Caco-2 (cell line): ENCODE measurements at regions not wholly inside any gene's neighbourhood (a gene's known extent, or its start where the extent isn't known, plus 50 kb on each side); places are given as distances from the start of the nearest gene placed in this dataset.

Experiments
- BruUV-seq: library from RNA; stranded (reverse); fragments of 400-500 nt; replicated peaks from 2 replicates; lab custom pipeline; 2021; lab: Mats Ljungman, UMichigan
- CTCF ChIA-PET: fragments of 300-600 bp; sonication (Branson Sonifier 250); formaldehyde crosslinking; loops from one replicate; lab custom pipeline; 2022; ENCODE audit warnings: antibody characterized with exemption; lab: Charles Lee
- POLR2A ChIA-PET: fragments of 300-600 bp; sonication (Branson Sonifier 250); formaldehyde crosslinking; loops from one replicate; lab custom pipeline; 2022; ENCODE audit warnings: antibody characterized with exemption; lab: Charles Lee
- DNase-seq, 2 experiments: peaks; one replicate each; pipeline versions ENCODE4 v3.0.0 to v3.0.0-alpha.2; 2020 to 2022
- H3K27me3 ChIP-seq: replicated peaks from 2 replicates; pipeline ENCODE4 v1.6.0; 2011; ENCODE audit warnings: low read length; ENCODE audit not compliant: control insufficient read depth, insufficient read depth
- H3K36me3 ChIP-seq: 2 replicates; pipeline ENCODE4 v1.5.1; 2011; ENCODE audit warnings: low read length; ENCODE audit not compliant: control insufficient read depth, insufficient read depth
- H3K4me1 ChIP-seq: fragments of 250-450 bp; sonication (Bioruptor Pico); 2 replicates; pipeline ENCODE4 v1.5.1; 2020; ENCODE audit warnings: mild to moderate bottlenecking
- H3K4me3 ChIP-seq: 2 replicates; pipeline ENCODE4 v1.5.1; 2011; ENCODE audit warnings: low read depth, mild to moderate bottlenecking, control low read depth, low read length
- H3K9me3 ChIP-seq: fragments of 250-450 bp; sonication (Bioruptor Pico); 2 replicates; pipeline ENCODE4 v1.5.1; 2020; ENCODE audit warnings: mild to moderate bottlenecking, moderate library complexity
- H3K27ac Mint-ChIP-seq: one replicate; pipeline ENCODE4 v1.8.0; 2022; ENCODE audit warnings: mixed read lengths; ENCODE audit not compliant: unreplicated experiment
- H3K27me3 Mint-ChIP-seq: one replicate; pipeline ENCODE4 v1.8.0; 2022; ENCODE audit warnings: mixed read lengths; ENCODE audit not compliant: insufficient read depth, unreplicated experiment
- H3K36me3 Mint-ChIP-seq: one replicate; pipeline ENCODE4 v1.8.0; 2022; ENCODE audit warnings: mild to moderate bottlenecking, mixed read lengths; ENCODE audit not compliant: insufficient read depth, unreplicated experiment
- H3K4me1 Mint-ChIP-seq: one replicate; pipeline ENCODE4 v1.8.0; 2022; ENCODE audit warnings: low read depth, mixed read lengths; ENCODE audit not compliant: unreplicated experiment
- H3K4me3 Mint-ChIP-seq: one replicate; pipeline ENCODE4 v1.8.0; 2022; ENCODE audit warnings: mild to moderate bottlenecking, moderate library complexity, mixed read lengths; ENCODE audit not compliant: unreplicated experiment
- H3K9me3 Mint-ChIP-seq: one replicate; pipeline ENCODE4 v1.8.0; 2022; ENCODE audit warnings: mixed read lengths; ENCODE audit not compliant: unreplicated experiment
- CTCF ChIP-seq, 2 experiments: fragments of 200-600 bp in 1 of 2; IDR thresholded peaks; 1 replicate in 1 of 2; 2 replicates in 1 of 2; pipeline versions ENCODE4 v1.5.1 to v1.8.0; 2011 to 2022; ENCODE audit warnings: antibody characterized with exemption in 1 of 2, control low read depth in 1 of 2, inconsistent platforms in 1 of 2, low read depth in 1 of 2, low read length in 1 of 2, mild to moderate bottlenecking in 1 of 2, moderate library complexity in 1 of 2; ENCODE audit not compliant: insufficient read depth in 1 of 2, severe bottlenecking in 1 of 2, unreplicated experiment in 1 of 2
- intact Hi-C: fragments of 100-400 bp; cut with micrococcal nuclease; formaldehyde crosslinking; loops from one replicate; pipeline ENCODE4 v1.10.0; 2022; ENCODE audit not compliant: unreplicated experiment

GRCh38 chr14:71703477-71703876 lies 228.8 kb upstream of the RGS6 start:
- Histone ChIP-seq H3K27me3 (no peaks in the 10 kb centered on the region), H3K36me3 (no peaks in the 10 kb centered on the region; the same call in none of the 2 replicates), H3K4me3 (no peak overlapping the region), H3K4me1 (no peaks in the 10 kb centered on the region), H3K9me3 (no peaks in the 10 kb centered on the region)
- ChIA-PET POLR2A (no interaction called here), CTCF (no interaction called here)
- DNase-seq = no peak
- peaks cover 43% of the 10 kb centered on the region for H3K36me3 Mint-ChIP-seq
- no peak overlapping the region for H3K27ac Mint-ChIP-seq
- no peak for TF ChIP-seq CTCF (IDR thresholded peaks at IDR 0.05; ENCODE audit: insufficient read depth in 1 of 2, low read depth in 1 of 2, low read length in 1 of 2, severe bottlenecking in 1 of 2, unreplicated experiment in 1 of 2)
- H3K4me1 Mint-ChIP-seq = peaks cover 6% of the 10 kb centered on the region
- H3K4me3 Mint-ChIP-seq = no peak overlapping the region
- no peaks in the 10 kb centered on the region for H3K27me3 Mint-ChIP-seq
- intact Hi-C loops = no loop called here
- BruUV-seq = no TSS peak
- no peaks in the 10 kb centered on the region for H3K9me3 Mint-ChIP-seq

- Histone ChIP-seq H3K4me1 (no peaks in the 10 kb centered on the region), H3K9me3 (no peaks in the 10 kb centered on the region), H3K27me3 (no peaks in the 10 kb centered on the region), H3K4me3 (no peak overlapping the region), H3K36me3 (peaks cover 1% of the 10 kb centered on the region)
- TF ChIP-seq CTCF (IDR thresholded peaks at IDR 0.05; ENCODE audit: insufficient read depth in 1 of 2, low read depth in 1 of 2, low read length in 1 of 2, severe bottlenecking in 1 of 2, unreplicated experiment in 1 of 2) = no peak
- no peaks in the 10 kb centered on the region for H3K27me3 Mint-ChIP-seq
- H3K4me1 Mint-ChIP-seq = peaks cover 6% of the 10 kb centered on the region
- intact Hi-C loops = no loop called here
- H3K4me3 Mint-ChIP-seq = no peak overlapping the region
- BruUV-seq = no TSS peak
- peaks cover 40% of the 10 kb centered on the region for H3K36me3 Mint-ChIP-seq
- ChIA-PET CTCF (interaction anchor here (0.7 kb wide), 1 partner anchor 57 kb away, joined by 3 read pairs; no protein-coding TSS in a partner anchor), POLR2A (no interaction called here)
- no peaks in the 10 kb centered on the region for H3K9me3 Mint-ChIP-seq
- no peak for DNase-seq
- no peak overlapping the region for H3K27ac Mint-ChIP-seq
These were observed 228.0 kb upstream of the RGS6 start for GRCh38 chr14:71704210-71704609.

GRCh38 chr14:71705460-71705859 lies 226.8 kb upstream of the RGS6 start:
- TF ChIP-seq CTCF (IDR thresholded peaks at IDR 0.05; ENCODE audit: insufficient read depth in 1 of 2, low read depth in 1 of 2, low read length in 1 of 2, severe bottlenecking in 1 of 2, unreplicated experiment in 1 of 2) = no peak
- DNase-seq = no peak
- ChIA-PET CTCF (no interaction called here), POLR2A (no interaction called here)
- BruUV-seq = no TSS peak
- intact Hi-C loops = no loop called here
- Mint-ChIP-seq H3K27me3 (no peaks in the 10 kb centered on the region), H3K9me3 (no peaks in the 10 kb centered on the region), H3K4me3 (no peak overlapping the region), H3K4me1 (peaks cover 3% of the 10 kb centered on the region), H3K36me3 (peaks cover 36% of the 10 kb centered on the region), H3K27ac (no peak overlapping the region)
- Histone ChIP-seq H3K9me3 (no peaks in the 10 kb centered on the region), H3K27me3 (no peaks in the 10 kb centered on the region), H3K4me1 (no peaks in the 10 kb centered on the region), H3K4me3 (no peak overlapping the region), H3K36me3 (peaks cover 3% of the 10 kb centered on the region)
